HG03342 (cell line): ENCODE measurements at regions not wholly inside any gene's neighbourhood (a gene's known extent, or its start where the extent isn't known, plus 50 kb on each side); places are given as distances from the start of the nearest gene placed in this dataset.
"Not testable (repeated sequence)": the region's sequence is repeated elsewhere in the genome, so short reads cannot be mapped to it uniquely, and the experiment has no call there.

Source experiments
- ATAC-seq: cut with Tn5 transposase; IDR thresholded peaks from one replicate; pipeline ENCODE4 v1.9.1; 2021; ENCODE audit warnings: mild to moderate bottlenecking, moderate library complexity; ENCODE audit not compliant: unreplicated experiment

GRCh38 chr1:206404309-206405027 is 65.8 kb upstream of the IKBKE start:
- not testable (repeated sequence) for ATAC-seq

GRCh38 chr1:206405282-206405681 is 65.0 kb upstream of the IKBKE start:
- not testable (repeated sequence) for ATAC-seq

DNA sequence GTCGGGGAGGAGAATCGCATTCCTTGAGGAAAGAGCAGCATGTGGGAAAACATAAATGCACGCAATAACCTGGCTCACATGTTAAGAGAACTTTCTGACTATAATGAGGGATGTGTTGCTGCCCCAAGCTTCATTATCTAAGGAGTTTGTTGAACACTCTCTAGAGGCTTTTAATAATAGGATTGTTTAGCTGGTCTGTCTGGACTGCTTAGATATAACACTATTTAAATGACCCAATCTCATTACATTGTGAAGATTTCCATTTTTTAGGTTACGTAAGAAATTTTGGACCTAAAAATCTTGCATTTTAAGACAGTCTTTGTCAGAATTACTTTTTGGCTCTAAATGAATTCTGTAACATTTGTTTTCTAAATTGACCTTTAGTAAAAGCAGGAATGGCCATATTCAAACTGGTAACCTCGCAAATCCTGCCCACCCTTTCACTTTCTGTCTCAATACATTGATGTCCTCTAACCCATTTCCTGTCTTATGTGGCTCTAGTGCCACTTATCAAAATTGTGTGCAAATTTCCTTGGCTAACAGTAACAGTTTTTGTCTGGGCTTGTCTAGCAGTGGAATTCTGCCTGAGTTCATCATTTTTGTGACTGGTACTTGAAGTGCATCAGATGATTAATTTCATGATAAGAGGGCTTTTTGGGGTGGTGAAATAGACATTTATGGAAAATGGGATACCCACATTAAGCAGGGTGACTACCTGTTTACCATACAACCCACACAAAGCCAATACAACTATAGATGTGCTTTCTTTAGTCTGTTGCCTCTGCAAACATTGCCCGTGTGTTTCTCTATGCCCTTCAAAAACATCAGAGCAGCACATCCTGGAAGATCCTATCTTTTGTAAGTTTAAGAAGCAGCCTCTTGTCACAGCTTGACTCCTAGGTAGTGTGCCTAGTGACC is 61.6 kb upstream of the IKBKE start:
- ATAC-seq = not testable (repeated sequence)

- ATAC-seq = no peak
Observed at GRCh38 chr1:206411321-206411720, 59.0 kb upstream of the IKBKE start.

- no peak for ATAC-seq
Observed at GRCh38 chr1:206415942-206416341, 54.3 kb upstream of the IKBKE start.

DNA sequence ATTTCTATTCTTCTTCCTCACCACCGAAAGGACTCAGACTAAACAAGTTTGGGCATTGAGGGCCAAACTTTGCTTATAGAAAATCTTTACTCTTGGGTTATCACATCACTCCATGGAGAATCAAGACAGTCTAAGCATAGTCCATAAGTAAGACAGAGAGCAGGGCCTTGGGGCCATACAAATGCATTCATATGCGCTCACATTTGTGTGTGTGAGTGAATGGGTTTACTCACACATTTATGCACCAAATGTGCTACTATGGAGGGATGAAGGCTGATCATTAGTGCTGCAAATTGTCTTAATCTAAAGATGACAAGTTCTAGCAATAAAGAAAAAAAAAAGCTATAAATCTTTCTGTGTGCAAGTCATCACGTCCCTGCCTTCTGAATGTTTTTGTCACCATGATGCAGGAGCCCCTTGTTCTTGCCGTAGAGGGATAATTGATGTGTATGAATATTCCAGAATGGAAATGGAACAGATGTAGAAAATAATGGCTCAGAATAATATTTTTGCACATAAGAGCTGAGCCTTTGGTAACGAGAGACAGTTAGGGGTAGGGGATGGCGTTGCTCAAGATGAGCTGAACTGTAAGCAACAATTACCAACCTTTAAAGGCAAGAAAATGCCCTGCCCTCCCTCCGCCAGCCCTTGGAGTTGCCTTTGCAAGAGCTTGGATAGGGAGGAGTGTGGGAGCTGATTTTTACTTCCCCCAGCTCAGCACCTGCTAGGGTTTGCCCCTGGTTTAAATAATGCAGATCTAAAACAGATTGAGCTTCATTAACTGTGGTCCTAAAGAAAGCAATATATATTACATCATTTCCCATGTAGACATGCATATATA is 52.3 kb upstream of the IKBKE start:
- no peak for ATAC-seq

GRCh38 chr1:206419250-206419649 is 51.0 kb upstream of the IKBKE start:
- ATAC-seq = no peak

DNA sequence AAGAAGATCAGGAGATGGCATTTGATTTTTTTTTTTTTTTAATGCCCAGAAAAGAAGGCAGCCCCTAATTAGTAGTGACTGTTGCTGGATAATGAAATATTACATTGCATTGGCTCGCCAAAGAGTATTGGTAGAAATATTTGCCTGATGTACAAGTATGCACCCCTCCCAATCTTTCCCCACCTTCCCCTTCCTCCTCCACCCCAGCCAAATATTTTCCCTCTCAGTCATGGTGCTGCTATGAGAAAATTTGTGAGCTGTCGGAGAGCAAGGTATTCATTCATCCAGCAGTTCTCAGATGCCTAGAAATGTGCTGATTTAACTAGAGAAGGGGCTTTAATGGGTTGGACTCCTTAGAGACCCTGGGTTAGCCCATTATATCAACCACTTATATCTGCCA is 50.5 kb upstream of the IKBKE start:
- no peak for ATAC-seq

- no peak for ATAC-seq
Observed at GRCh38 chr1:206420471-206420870, 49.8 kb upstream of the IKBKE start.
